NCI-H748 (cell line): ENCODE measurements at regions not wholly inside any gene's neighbourhood (a gene's known extent, or its start where the extent isn't known, plus 50 kb on each side); places are given as distances from the start of the nearest gene placed in this dataset.
"Not testable (repeated sequence)": the region's sequence is repeated elsewhere in the genome, so short reads cannot be mapped to it uniquely, and the experiment has no call there.

ENCODE experiments used
- DNase-seq: peaks from one replicate; lab custom pipeline; 2025; ENCODE audit not compliant: unreplicated experiment; lab: John Stamatoyannopoulos, UW

DNA sequence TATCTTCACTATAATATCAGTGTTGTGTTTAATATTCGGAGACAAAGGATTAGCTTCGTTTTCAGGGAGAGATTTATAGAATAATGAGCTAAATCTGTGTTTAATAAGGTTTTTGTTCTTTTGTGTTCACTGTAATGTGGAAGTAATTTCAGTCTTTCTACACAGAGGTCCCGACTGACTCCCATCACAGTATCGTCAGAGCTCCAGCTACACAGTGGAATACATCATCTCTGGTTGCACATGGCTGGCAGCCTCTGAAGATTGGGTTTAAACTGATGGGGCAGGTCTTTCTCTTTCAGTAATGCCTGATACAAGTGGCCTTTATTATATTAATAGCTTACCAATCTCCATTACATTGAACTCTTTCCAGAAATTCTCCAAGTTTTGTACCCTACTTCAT, 736.7 kb upstream of the RIOK2 start:
- DNase-seq, result no peak

DNA sequence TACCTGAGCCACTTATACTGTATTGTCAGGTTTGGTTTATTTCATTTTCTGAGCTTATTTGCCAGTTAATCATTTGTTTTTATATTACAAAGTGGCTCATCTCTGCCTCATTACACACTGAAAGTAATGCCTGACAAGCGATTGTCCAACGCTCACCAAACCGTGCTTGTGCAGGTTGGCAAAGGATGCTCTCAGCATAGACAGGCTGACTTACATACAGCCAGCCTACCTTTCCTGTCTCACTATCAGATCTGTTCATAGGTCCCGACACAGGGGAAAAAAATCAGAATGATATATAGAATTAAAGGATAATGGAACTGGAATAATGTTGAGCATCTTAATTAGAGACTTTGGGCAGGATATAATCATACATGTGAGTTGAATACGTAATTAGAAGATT, 739.7 kb upstream of the RIOK2 start:
- DNase-seq, result no peak

DNA sequence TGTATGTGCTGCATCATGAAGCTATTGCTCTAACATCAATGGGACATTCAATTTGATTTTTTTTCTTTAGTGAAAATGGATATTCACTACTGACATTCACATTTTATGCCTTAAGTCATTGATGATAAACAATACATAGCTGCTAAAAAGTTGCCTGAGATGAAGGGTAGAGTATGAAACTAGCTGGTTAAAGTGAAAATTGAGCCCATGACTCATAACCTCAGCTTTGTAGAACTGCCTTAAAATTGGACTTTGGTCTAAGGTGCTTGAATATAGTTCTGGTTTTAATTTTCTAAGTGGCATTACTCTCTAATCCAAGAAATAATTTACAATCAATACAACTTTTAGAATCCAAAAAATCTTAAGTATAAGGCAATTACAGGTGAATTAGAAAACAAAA, 740.4 kb upstream of the RIOK2 start:
- DNase-seq, result no peak

DNA sequence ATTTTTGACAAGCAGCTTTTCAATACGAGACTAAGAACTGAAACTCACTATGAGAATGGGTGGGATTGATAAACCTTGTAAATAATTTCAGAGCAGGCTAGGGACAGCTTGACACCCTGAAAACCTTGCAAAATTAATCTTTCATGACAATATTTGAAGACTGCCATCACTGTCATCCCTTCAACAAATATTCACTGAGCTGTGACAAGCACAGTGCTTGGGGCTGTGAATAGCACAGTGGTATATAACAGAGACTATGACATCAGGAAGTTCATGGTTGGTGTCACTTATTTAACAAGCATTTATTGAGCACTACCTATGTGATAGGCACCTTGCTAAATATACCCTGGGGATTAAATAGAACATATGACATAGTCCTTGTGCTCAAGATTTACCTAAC, 741.0 kb upstream of the RIOK2 start:
- DNase-seq, result no peak

DNA sequence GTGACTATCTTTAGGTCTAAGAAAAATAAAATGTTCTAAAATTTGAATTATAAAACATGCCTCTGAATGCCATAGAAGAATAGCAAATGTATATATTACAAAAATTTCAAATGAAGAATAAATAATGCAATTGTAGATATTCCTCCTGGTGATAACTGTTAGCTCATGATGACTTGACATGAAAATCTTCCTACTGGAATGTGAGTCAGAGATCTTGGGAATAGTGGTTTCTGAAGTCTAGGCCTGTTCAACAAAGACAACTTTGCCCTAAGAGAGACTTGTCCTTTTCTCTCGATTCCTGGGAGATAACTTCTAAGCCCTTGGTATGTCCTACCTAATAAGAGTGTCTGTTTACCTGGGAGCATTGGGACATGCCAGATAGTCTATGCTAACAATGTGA, 746.3 kb upstream of the RIOK2 start:
- no peak for DNase-seq

DNA sequence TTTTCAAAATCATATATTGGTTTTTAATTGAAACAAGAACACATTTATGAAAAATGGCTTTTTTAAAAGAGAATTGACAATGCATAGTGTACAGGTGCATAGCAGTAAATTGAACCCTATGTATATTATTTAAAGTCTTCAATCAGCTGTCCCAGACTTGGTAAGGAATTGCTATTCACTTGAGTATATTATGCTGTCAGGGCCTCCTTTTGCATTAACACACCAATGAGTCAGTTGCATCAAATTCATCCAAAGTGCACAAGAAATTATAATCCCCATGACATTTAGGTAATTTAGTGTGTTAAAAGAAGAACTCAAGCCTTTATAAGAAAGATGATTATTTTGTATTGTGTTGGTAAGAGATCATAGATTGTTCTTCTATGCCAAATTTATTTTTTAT, 748.8 kb upstream of the RIOK2 start:
- no peak for DNase-seq

DNA sequence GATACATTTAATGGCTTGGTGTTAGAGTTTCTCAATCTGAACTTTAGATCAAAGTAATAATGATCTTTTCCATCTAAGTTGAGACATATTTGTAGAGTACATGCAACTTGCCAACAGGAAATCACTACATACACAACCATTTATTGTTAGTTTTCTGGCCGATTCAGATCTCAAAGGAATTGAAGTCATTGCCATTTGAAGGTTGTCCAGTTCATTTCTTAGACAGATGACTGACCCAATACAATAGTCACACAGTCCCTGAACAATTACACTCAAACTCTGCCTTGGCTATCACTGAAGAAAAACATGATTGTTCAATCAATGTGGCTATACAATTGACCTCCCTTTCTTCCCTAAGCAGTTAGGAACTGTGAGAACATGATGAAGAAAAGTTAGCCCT, 753.2 kb upstream of the RIOK2 start:
- DNase-seq, result no peak

DNA sequence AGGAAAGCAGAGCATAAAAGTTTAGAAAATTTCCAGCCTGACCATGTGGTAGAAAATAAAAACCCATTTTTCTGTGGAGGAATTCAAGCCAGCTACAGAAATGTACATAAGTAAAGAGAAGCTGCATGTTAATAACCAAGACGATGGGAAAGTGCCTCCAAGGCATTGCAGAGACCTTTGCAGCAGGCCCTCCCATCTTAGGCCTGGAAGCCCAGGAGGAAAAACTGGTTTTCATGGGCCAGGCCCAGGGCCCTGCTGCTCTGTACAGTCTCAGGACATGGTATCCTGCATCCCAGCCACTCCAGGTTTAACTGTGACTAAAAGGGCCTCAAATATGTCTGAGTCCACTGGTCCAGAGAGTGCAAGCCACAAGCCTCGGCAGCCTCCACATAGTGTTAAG, 754.8 kb upstream of the RIOK2 start:
- DNase-seq, result no peak

DNA sequence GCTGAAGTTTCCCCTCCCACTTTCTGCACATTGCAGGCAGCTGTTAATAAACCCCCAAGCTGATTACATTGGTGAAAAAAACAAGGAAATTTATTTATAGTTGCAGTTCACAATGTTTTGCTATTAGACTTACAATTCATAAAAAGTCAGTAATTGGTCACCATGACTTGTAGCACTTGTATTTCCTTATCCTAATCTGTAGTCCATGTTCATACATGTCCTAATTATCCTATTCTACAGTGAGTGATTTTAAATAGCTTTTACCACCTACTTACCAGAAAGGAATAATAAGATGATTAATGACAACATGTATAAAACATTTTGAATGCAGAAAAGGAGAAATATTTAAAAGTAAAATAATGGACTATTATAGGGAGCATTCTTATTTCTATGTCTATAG, 760.0 kb upstream of the RIOK2 start:
- DNase-seq, result no peak

DNA sequence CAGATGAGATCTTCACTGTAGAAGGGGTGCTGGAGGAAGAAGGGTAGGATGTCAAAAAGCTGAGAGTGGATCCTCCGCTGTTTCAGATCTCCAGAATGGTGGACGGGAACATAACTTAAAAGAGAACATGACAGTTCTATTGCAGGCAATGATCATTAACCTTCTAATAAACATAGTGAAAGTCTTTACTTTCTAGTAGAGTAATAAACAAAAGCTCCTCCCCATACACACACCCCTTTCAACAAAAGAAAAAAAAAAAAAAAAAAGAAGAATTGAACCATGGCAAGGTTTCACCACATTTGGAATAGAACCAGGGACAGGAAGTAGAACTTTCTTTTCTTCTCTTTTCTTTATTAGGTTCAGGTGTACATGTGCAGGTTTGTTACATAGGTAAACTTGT, 768.1 kb upstream of the RIOK2 start:
- DNase-seq, result no peak

DNA sequence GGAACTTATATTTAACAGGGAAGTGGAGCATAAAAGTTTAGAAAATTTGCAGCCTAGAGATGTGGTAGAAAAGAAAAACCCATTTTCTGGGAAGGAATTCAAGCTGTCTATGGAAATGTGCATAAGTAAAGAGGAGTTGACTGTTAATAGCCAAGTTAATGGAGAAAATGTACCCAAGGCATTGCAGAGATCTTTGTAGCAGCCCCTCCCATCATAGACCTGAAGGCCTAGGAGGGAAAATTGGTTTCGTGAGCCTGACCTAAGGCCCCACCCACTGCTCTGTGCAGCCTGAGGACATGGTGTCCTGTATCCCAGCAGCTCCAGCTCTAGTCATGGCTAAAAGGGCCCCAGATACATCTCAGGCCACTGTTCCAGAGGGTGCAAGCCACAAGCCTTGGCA, 772.4 kb upstream of the RIOK2 start:
- DNase-seq, result no peak

DNA sequence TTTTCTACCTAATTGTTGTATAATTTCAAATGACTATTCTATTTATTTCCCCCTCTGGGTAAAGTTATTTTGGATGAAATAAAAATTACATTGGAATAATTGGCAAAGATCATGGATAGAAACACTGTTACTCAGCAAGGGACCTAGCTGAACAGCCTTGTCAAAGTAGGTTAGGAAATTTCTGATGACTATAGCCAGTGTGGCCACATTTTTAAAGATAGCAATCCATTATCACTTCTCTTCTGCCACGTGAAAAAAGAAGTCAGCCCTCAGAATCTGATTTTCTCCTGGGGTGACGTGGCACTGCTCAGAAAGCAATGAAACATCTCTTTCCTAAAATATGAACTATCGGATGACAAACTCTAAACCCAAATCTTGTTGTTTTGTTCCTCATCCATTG, 784.2 kb upstream of the RIOK2 start:
- no peak for DNase-seq

DNA sequence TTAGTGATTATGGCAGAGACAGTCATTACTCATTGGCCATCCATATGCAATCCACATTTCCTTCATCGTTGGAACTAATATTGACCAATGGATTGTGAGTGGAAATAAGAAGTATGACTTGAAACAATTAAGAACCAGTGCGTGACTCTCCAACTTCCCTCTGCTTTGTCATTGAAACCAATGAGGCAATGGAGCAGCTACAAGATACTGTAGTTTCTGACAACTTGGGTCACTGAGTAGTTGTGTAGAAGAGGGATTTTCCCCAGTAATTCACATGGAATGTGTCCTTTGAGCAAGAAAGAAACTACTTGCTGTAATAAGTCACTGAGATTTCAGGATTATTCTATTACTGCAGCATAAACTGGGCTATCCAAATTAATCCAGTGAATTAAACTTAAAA, 785.3 kb upstream of the RIOK2 start:
- no peak for DNase-seq

DNA sequence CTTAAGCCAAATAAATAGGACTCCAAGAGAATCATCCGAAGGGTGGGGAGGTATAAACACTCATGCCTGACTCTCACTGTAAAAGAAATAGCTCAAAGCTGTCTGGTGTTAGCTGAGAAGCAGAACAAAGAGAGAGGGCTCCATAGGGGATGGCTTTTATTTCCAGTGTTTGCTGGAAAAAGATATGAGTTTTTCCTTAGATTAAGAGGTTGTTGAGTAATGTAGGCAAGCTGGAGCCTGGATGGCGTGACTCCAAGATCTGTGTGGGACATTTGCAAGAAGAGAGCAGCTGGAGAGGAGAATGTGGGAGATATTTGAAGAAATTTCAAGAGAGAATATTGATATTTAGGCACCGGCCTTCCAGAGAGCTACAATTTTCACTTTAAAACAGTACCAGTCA, 793.7 kb upstream of the RGMB start:
- no peak for DNase-seq

DNA sequence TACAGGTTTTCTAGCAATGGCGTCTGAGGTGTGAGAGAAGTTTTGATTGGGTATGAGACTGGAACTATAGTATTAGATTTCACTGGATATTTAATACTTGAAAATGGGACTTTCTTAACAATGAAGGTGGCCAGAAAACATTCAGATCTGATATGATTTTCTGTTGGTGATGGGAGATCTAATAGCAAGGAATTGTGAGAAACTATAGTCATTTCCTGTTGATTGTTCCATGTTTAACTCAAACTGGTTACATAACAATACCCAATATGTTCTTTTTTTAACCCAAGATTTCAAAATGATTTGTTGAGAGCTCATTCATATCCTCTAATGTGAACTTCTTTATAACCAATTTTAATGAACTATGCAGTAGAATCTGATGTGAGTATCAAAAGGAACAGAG, 793.2 kb upstream of the RGMB start:
- DNase-seq, result no peak

DNA sequence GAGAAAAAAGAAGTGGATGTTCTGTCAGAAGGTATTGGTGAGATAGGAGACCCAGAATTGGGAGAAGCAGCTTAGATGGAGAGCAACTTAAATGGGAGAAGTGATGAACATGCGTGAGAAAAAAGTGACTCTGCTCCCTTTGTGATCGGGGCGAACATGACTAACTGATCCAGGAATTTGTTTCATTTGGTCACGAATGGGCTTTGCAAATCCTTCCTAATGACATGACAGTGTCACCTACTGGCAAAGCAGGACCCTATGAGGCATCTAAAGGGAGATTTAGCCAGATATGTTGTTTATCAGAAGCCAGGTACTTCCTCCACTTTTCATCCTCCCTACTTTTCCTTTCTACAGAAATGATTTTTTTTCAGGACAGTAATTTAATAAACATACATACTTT, 787.4 kb upstream of the RGMB start:
- DNase-seq, result no peak

DNA sequence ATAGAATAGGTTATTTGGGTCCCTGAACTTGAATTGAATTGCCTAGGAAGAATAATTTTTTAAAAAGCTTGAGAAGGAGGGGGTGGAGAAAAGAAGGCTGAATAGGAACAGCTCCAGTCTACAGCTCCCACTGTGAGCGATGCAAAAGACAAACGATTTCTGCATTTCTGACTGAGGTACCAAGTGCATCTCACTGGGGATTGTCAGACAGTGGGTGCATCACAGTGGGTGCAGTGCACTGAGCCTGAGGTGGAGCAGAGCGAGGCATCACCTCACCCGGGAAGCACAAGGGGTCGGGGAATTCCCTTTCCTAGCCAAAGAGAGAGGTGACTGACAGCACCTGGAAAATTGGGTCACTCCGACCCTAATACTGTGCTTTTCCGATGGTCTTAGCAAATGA, 782.2 kb upstream of the RGMB start:
- DNase-seq, result no peak

DNA sequence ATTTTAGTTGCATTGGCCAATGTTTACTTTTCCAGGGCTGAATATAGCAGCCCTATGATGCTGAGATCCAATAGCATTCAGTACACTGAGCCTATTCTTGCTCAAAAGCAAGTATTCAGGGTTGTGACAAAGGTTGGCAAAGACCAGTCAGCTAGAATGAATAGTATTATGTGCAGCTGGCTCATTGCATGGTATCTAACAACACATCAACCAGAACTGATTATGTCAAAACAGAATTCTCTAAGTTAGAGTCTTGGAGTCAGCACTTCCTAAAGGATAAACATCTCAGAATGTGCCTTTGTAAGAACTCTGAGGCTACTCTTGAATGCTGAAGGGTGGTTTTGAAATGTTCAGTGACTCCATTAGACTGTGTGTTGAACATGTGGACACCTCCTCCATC, 774.5 kb upstream of the RGMB start:
- DNase-seq, result no peak

DNA sequence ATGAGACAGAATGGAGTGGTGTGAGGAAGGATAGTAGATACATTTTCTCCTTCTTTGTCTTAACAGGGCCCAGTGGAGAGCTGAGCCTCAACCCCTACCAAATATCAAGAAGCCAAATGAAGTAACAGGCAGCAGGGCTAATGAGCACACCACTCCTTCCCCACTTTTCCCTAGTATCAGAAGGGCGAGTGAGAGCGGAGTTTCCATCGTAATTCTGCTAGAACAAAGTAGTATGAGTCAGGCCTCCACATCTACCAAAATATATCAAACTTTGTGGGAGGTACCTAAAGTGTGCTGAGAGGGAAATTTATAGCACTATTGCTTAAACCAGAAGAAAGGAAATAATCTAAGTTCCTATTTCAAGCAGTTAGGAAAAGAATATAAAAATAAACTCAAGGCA, 769.0 kb upstream of the RGMB start:
- no peak for DNase-seq

DNA sequence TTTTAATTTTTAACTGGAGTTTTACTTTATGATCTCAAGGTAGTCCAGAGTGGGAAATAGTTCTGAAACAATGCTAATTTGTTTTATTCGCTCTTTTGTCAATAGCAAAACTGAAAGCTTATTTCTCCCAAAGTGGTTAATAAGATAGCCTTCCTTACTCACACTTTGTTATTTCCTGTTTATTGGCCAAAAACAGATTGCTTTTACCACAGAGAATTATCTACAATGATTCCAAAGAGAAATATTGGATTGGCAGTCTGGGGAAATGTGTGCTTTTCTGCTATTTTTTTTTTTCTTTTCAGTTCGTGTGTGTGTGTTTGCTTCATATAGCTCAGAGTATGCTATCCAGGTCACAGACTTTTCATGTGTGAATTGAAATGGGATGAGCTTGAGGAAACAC, 756.7 kb upstream of the RGMB start:
- no peak for DNase-seq

DNA sequence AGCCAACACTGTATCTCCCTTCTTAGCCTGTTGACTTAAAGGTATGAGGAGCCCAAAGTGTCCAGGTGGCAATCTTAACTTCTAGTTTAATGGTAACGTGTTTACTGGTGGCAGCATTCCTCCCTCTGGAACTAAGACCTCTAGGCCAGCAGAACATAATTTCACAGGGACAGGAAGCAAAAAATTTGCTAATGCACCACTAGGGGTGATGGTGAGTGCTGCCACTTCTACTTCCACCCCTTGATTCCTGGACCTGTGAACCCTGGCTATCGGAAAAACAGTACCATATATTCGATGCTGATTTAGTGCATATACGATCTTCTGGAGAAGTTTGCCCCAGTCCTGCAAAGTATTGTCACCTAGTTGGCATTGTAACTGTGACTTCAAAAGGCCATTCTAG, 743.2 kb upstream of the RGMB start:
- DNase-seq, result not testable (repeated sequence)

DNA sequence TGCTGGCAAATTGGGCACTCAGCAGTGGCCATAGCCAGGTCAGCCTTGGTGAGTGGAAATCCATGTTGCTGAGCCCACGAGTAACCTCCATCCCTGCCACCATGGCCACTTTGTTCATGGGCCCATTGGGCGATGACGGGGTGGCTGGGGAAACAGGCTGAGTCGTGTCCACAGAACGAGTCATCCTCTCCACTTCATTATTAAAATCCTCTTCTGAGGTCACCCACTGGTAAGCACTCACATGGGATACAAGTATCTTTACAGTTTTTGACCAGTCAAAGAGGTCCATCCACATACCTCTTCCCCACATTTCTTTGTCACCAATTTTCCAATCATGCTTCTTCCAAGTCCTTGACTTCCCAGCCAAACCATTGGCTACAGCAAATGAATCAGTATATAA, 742.4 kb upstream of the RGMB start:
- not testable (repeated sequence) for DNase-seq

DNA sequence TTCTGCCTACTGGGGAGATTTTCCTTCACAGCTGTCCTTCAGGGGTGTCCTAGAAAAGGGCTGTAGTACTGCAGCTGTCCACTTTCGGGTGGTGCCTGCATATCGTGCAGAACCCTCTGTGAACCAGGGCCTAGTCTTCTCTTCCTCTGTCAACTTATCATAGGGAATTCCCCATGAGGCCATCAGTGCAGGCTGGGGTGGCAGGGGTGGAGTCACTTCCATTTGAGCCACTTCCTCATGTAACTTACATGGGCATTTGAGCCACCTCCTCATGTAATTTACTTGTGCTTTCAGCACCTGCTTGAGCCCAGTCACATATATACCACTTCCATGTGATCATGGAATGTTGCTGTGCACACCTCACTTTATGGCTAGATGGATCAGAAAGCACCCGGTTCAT, 742.0 kb upstream of the RGMB start:
- no peak for DNase-seq

DNA sequence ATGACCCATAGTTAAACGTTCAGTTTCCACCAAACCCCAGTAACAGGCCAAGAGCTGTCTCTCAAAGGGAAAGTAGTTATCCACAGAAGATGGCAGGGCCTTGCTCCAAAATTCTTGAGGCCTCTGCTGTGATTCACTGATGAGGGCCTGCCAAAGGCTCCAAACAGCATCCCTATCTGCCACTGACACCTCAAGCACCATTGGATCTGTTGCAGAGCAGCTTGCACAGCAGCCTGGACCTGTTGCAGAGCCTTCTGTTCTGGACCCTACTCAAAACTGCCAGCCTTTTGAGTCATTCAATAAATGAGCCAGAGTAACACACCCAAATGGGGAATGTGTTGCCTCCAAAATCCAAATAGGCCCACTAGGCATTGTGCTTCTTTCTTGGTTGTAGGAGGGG, 741.5 kb upstream of the RGMB start:
- DNase-seq, result no peak
